Bronchial epithelial cell (primary cell): ENCODE measurements at regions not wholly inside any gene's neighbourhood (a gene's known extent, or its start where the extent isn't known, plus 50 kb on each side); places are given as distances from the start of the nearest gene placed in this dataset.

Source experiments
- DNase-seq: peaks from one replicate; pipeline ENCODE4 v3.0.0-alpha.2; 2010; ENCODE audit warnings: low read depth
- FAIRE-seq: peaks from 2 replicates; lab custom pipeline; 2011; peaks lifted over from hg19 to GRCh38; lab: Jason Lieb, UNC
- H3K27me3 ChIP-seq: 2 replicates; pipeline ENCODE4 v1.5.1; 2011; ENCODE audit warnings: low read length; ENCODE audit not compliant: control insufficient read depth, insufficient read depth
- H3K36me3 ChIP-seq: 2 replicates; pipeline ENCODE4 v1.5.1; 2011; ENCODE audit warnings: low read length; ENCODE audit not compliant: control insufficient read depth, insufficient read depth
- H3K4me3 ChIP-seq: 2 replicates; pipeline ENCODE4 v1.5.1; 2011; ENCODE audit warnings: mild to moderate bottlenecking, low read depth, low read length, control low read depth
- CTCF ChIP-seq: IDR thresholded peaks from 2 replicates; pipeline ENCODE4 v1.5.1; 2011; ENCODE audit warnings: mild to moderate bottlenecking, moderate library complexity, low read length, control low read depth, inconsistent platforms; ENCODE audit not compliant: insufficient read depth, severe bottlenecking

- no peak overlapping the region for H3K4me3 ChIP-seq
- H3K27me3 ChIP-seq = no peaks in the 10 kb centered on the region
- no peak for DNase-seq
- no peaks in the 10 kb centered on the region for H3K36me3 ChIP-seq
- no peak for TF ChIP-seq CTCF
- FAIRE-seq = no peak
These were observed 276.1 kb upstream of the DCC start for GRCh38 chr18:52063923-52064322.

- Histone ChIP-seq H3K27me3 (no peaks in the 10 kb centered on the region), H3K4me3 (no peak overlapping the region), H3K36me3 (no peaks in the 10 kb centered on the region)
- no peak for FAIRE-seq
- no peak for TF ChIP-seq CTCF
- DNase-seq = no peak
These were observed 270.8 kb upstream of the DCC start for GRCh38 chr18:52069201-52069600.

- Histone ChIP-seq H3K27me3 (no peaks in the 10 kb centered on the region), H3K4me3 (no peak overlapping the region), H3K36me3 (no peaks in the 10 kb centered on the region)
- no peak for DNase-seq
- TF ChIP-seq CTCF = no peak
- FAIRE-seq = no peak
These were observed 269.7 kb upstream of the DCC start for GRCh38 chr18:52070291-52070756.

- no peak for TF ChIP-seq CTCF
- FAIRE-seq (no peak), DNase-seq (peak; percentile 23)
- H3K4me3 ChIP-seq = no peak overlapping the region
- H3K36me3 ChIP-seq = no peaks in the 10 kb centered on the region
- no peaks in the 10 kb centered on the region for H3K27me3 ChIP-seq
These were observed 262.6 kb upstream of the DCC start for GRCh38 chr18:52077251-52077983.

- no peaks in the 10 kb centered on the region for H3K27me3 ChIP-seq
- TF ChIP-seq CTCF = no peak
- no peaks in the 10 kb centered on the region for H3K36me3 ChIP-seq
- no peak overlapping the region for H3K4me3 ChIP-seq
- no peak for FAIRE-seq
- no peak for DNase-seq
These were observed 257.8 kb upstream of the DCC start for GRCh38 chr18:52082246-52082645.

- DNase-seq (no peak), FAIRE-seq (no peak)
- no peak for TF ChIP-seq CTCF
- H3K27me3 ChIP-seq = no peaks in the 10 kb centered on the region
- no peak overlapping the region for H3K4me3 ChIP-seq
- no peaks in the 10 kb centered on the region for H3K36me3 ChIP-seq
These were observed 252.9 kb upstream of the DCC start for GRCh38 chr18:52087140-52087539.
